ENCODE measurements at regions not wholly inside any gene's neighbourhood (a gene's known extent, or its start where the extent isn't known, plus 50 kb on each side); places are given as distances from the start of the nearest gene placed in this dataset.

- Mint-ChIP-seq H3K9me3 (peaks cover 4% of the 10 kb centered on the region), H3K4me3 (no peak overlapping the region), H3K4me1 (peaks cover 14% of the 10 kb centered on the region), H3K27me3 (ENCODE audit: low read depth) (no peaks in the 10 kb centered on the region), H3K36me3 (no peaks in the 10 kb centered on the region; the same call in 1 of the 2 replicates), H3K27ac (no peak overlapping the region)
- TF ChIP-seq ZMAT4 (CRISPR knock-in tag; IDR thresholded peaks at IDR 0.05) (no peak), FOXP1 (CRISPR knock-in tag; IDR thresholded peaks at IDR 0.05; ENCODE audit: borderline replicate concordance) (no peak), ZNF671 (CRISPR knock-in tag; IDR thresholded peaks at IDR 0.05) (no peak), MAX (CRISPR knock-in tag; IDR thresholded peaks at IDR 0.05) (no peak), FOXJ3 (CRISPR knock-in tag; IDR thresholded peaks at IDR 0.05; ENCODE audit: borderline replicate concordance) (no peak), ZNF219 (CRISPR knock-in tag; IDR thresholded peaks at IDR 0.05; ENCODE audit: borderline replicate concordance) (no peak), HMGXB4 (CRISPR knock-in tag; IDR thresholded peaks at IDR 0.05) (no peak), CDX4 (CRISPR knock-in tag; IDR thresholded peaks at IDR 0.05; ENCODE audit: borderline replicate concordance) (no peak)
- DNase-seq (ENCODE audit: low spot score) (no peak), ATAC-seq (no peak)
- CTCF ChIA-PET: no interaction called here
- POLR2A ChIA-PET: no interaction called here
Observed at GRCh38 chr5:12017007-12017406, 112.8 kb upstream of the CTNND2 start.

GRCh38 chr5:12016159-12016746, 112.0 kb upstream of the CTNND2 start:
- Mint-ChIP-seq H3K4me3 (no peak overlapping the region), H3K4me1 (peaks cover 14% of the 10 kb centered on the region), H3K27ac (no peak overlapping the region), H3K36me3 (no peaks in the 10 kb centered on the region; the same call in 1 of the 2 replicates), H3K9me3 (peaks cover 4% of the 10 kb centered on the region), H3K27me3 (ENCODE audit: low read depth) (no peaks in the 10 kb centered on the region)
- ChIA-PET POLR2A (no interaction called here), CTCF (interaction anchor here (0.7 kb wide), 1 partner anchor 913 kb away, joined by 3 read pairs; no protein-coding TSS in a partner anchor)
- no peak for TF ChIP-seq IRF2 (CRISPR knock-in tag; IDR thresholded peaks at IDR 0.05; ENCODE audit: borderline replicate concordance, low read depth)
- TF ChIP-seq ZNF423 (CRISPR knock-in tag; IDR thresholded peaks at IDR 0.05): peak; percentile 64; the same call in 1 of the 2 replicates
- peak; percentile 43 for DNase-seq (ENCODE audit: low spot score)
- ATAC-seq: peak; percentile 46; the same call in 1 of the 2 replicates

- Mint-ChIP-seq H3K4me3 (no peak overlapping the region), H3K9me3 (peaks cover 24% of the 10 kb centered on the region), H3K36me3 (peaks cover 13% of the 10 kb centered on the region), H3K27ac (no peak overlapping the region), H3K27me3 (ENCODE audit: low read depth) (no peaks in the 10 kb centered on the region), H3K4me1 (peaks cover 11% of the 10 kb centered on the region)
- CTCF ChIA-PET: no interaction called here
- no peak for DNase-seq (ENCODE audit: low spot score)
- TF ChIP-seq E2F1 (CRISPR knock-in tag; IDR thresholded peaks at IDR 0.05) (no peak), TEAD4 (CRISPR knock-in tag; IDR thresholded peaks at IDR 0.05) (no peak), NR3C1 (CRISPR knock-in tag; conservative IDR thresholded peaks at IDR 0.05; ENCODE audit: low read depth) (no peak)
- ATAC-seq: no peak
- POLR2A ChIA-PET: no interaction called here
Observed at GRCh38 chr5:12013351-12013750, 109.1 kb upstream of the CTNND2 start.

- no peak for DNase-seq (ENCODE audit: low spot score)
- Mint-ChIP-seq H3K4me3 (no peak overlapping the region), H3K4me1 (peaks cover 10% of the 10 kb centered on the region), H3K36me3 (peaks cover 15% of the 10 kb centered on the region), H3K27me3 (ENCODE audit: low read depth) (no peaks in the 10 kb centered on the region), H3K27ac (no peak overlapping the region), H3K9me3 (peaks cover 20% of the 10 kb centered on the region)
- ATAC-seq: peak; percentile 94
- POLR2A ChIA-PET: no interaction called here
- CTCF ChIA-PET: no interaction called here
- TF ChIP-seq USF1 (CRISPR knock-in tag; IDR thresholded peaks at IDR 0.05) (no peak), E2F5 (CRISPR knock-in tag; IDR thresholded peaks at IDR 0.05) (no peak), IRF1 (CRISPR knock-in tag; IDR thresholded peaks at IDR 0.05) (no peak), ZNF512 (CRISPR knock-in tag; IDR thresholded peaks at IDR 0.05; ENCODE audit: borderline replicate concordance) (no peak), CBFB (CRISPR knock-in tag; IDR thresholded peaks at IDR 0.05; ENCODE audit: low read depth) (no peak), ZNF317 (CRISPR knock-in tag; IDR thresholded peaks at IDR 0.05; ENCODE audit: borderline replicate concordance, low read depth) (no peak), ZMAT4 (CRISPR knock-in tag; IDR thresholded peaks at IDR 0.05) (no peak)
Observed at GRCh38 chr5:12003680-12004079, 99.4 kb upstream of the CTNND2 start.

Measured in WTC11 (cell line).